Right lobe of liver (tissue), 6 donors: ENCODE measurements at regions not wholly inside any gene's neighbourhood (a gene's known extent, or its start where the extent isn't known, plus 50 kb on each side); places are given as distances from the start of the nearest gene placed in this dataset.
A peak's percentile ranks its signal among the peaks of the same experiment; 100 is the strongest.

Source experiments
- ATAC-seq, 4 donors: fragments of 200-7000 bp; cut with Tn5 transposase; one replicate each; pipeline ENCODE4 v1.9.1; 2020; ENCODE audit warnings: mild to moderate bottlenecking in 4 of 4, moderate library complexity in 4 of 4
- DNase-seq, 3 donors: peaks; one replicate each; pipeline ENCODE4 v3.0.0-alpha.2; 2020
- H3K27ac ChIP-seq, 3 donors: fragments of 200-600 bp; one replicate each; pipeline ENCODE4 v1.8.0; 2022
- H3K27me3 ChIP-seq, 2 donors: fragments of 200-600 bp; one replicate each; pipeline ENCODE4 v1.8.0; 2022
- H3K36me3 ChIP-seq, 4 donors: fragments of 200-600 bp; sonication (generic) in 1 of 4; one replicate each; pipeline versions ENCODE4 v1.5.1 to v1.8.0; 2017 to 2022; ENCODE audit warnings: control low read depth in 1 of 4
- H3K4me1 ChIP-seq, 4 donors: fragments of 200-600 bp; sonication (generic) in 1 of 4; one replicate each; pipeline versions ENCODE4 v1.5.1 to v1.8.0; 2017 to 2022; ENCODE audit warnings: control low read depth in 1 of 4
- H3K4me3 ChIP-seq, 3 donors: fragments of 200-600 bp; one replicate each; pipeline ENCODE4 v1.8.0; 2022
- H3K9me3 ChIP-seq, 4 donors: fragments of 200-600 bp; sonication (generic) in 1 of 4; one replicate each; pipeline versions ENCODE4 v1.5.1 to v1.8.0; 2017 to 2022; ENCODE audit warnings: control low read depth in 1 of 4
- CTCF ChIP-seq, 4 donors: fragments of 200-600 bp in 3 of 4; fragments of 450-650 bp in 1 of 4; IDR thresholded peaks; one replicate each; pipeline versions ENCODE4 v1.5.1 to v1.8.0; 2016 to 2022; ENCODE audit warnings: antibody characterized with exemption in 4 of 4, mild to moderate bottlenecking in 2 of 4
- POLR2A ChIP-seq: fragments of 450-650 bp; IDR thresholded peaks from one replicate; pipeline ENCODE4 v1.6.1; 2017; ENCODE audit warnings: antibody characterized with exemption, mild to moderate bottlenecking
- WGBS: methylation state at CpG from one replicate; pipeline ENCODE4 v1.1.6; 2018; ENCODE audit warnings: low coverage, low lambda C conversion rate; ENCODE audit not compliant: insufficient coverage; ENCODE audit errors: missing lambda C conversion rate; 5-methylcytosine and 5-hydroxymethylcytosine counted together
- intact Hi-C, 2 donors: fragments of 100-400 bp; cut with DNase I; formaldehyde crosslinking; loops; one replicate each; pipeline versions ENCODE4 v1.11.2 to v1.14.1; 2022
- donor health status: DM: no; HTN: yes; CAD: no.
- donor health status: DM: no; HTN: no; CAD: no.
- donor health status: DM: no; HTN: no; CAD: no.
- donor health status: DM: no; HTN: yes; CAD: no.
- donor health status: DM: no; HTN: yes; CAD: no.

GRCh38 chr2:239468491-239469105, 67.8 kb upstream of the HDAC4 start:
- no peaks in the 10 kb centered on the region for H3K36me3 ChIP-seq
- H3K4me3 ChIP-seq, result no peak overlapping the region
- TF ChIP-seq CTCF (IDR thresholded peaks at IDR 0.05), result no peak
- TF ChIP-seq POLR2A, result no peak
- ATAC-seq (no peak), DNase-seq (peak in 1 of 3 donors; percentile 37)
- 93% methylated on average over 3 of the region's 10 CpGs for WGBS
- no peaks in the 10 kb centered on the region for H3K4me1 ChIP-seq
- intact Hi-C loops, result no loop called here
- no peaks in the 10 kb centered on the region for H3K9me3 ChIP-seq
- H3K27ac ChIP-seq, result no peak overlapping the region
- no peaks in the 10 kb centered on the region for H3K27me3 ChIP-seq

GRCh38 chr2:239467956-239468490, 67.2 kb upstream of the HDAC4 start:
- intact Hi-C loops, result no loop called here
- Histone ChIP-seq H3K27me3 (no peaks in the 10 kb centered on the region), H3K36me3 (no peaks in the 10 kb centered on the region), H3K4me1 (no peaks in the 10 kb centered on the region), H3K9me3 (no peaks in the 10 kb centered on the region), H3K27ac (no peak overlapping the region), H3K4me3 (no peak overlapping the region)
- WGBS, result 87% methylated on average over 12 of the region's 12 CpGs
- DNase-seq (peak in 1 of 3 donors; percentile 18), ATAC-seq (no peak)
- no peak for TF ChIP-seq CTCF (IDR thresholded peaks at IDR 0.05)
- TF ChIP-seq POLR2A, result no peak

- H3K4me3 ChIP-seq, result no peak overlapping the region
- H3K27ac ChIP-seq, result no peak overlapping the region
- TF ChIP-seq CTCF (IDR thresholded peaks at IDR 0.05) (no peak), POLR2A (no peak)
- H3K36me3 ChIP-seq, result no peaks in the 10 kb centered on the region
- H3K9me3 ChIP-seq, result no peaks in the 10 kb centered on the region
- ATAC-seq (no peak), DNase-seq (peak in 1 of 3 donors; percentile 10)
- no peaks in the 10 kb centered on the region for H3K27me3 ChIP-seq
- 84% methylated on average over 7 of the region's 7 CpGs for WGBS
- intact Hi-C loops, result no loop called here
- H3K4me1 ChIP-seq, result no peaks in the 10 kb centered on the region
These were observed 66.6 kb upstream of the HDAC4 start for GRCh38 chr2:239467281-239467955.

- WGBS, result 86% methylated on average over 5 of the region's 14 CpGs
- Histone ChIP-seq H3K4me3 (no peak overlapping the region), H3K4me1 (no peaks in the 10 kb centered on the region), H3K27me3 (no peaks in the 10 kb centered on the region), H3K27ac (no peak overlapping the region), H3K36me3 (no peaks in the 10 kb centered on the region), H3K9me3 (no peaks in the 10 kb centered on the region)
- ATAC-seq, result no peak
- intact Hi-C loops, result no loop called here
- TF ChIP-seq POLR2A (no peak), CTCF (IDR thresholded peaks at IDR 0.05) (no peak)
- peak in 1 of 3 donors; percentile 37 for DNase-seq
These were observed 66.0 kb upstream of the HDAC4 start for GRCh38 chr2:239466755-239467271.
